GM19043 (cell line): ENCODE measurements at regions not wholly inside any gene's neighbourhood (a gene's known extent, or its start where the extent isn't known, plus 50 kb on each side); places are given as distances from the start of the nearest gene placed in this dataset.
"Not testable (repeated sequence)": the region's sequence is repeated elsewhere in the genome, so short reads cannot be mapped to it uniquely, and the experiment has no call there.

Experiments used
- ATAC-seq: cut with Tn5 transposase; IDR thresholded peaks from one replicate; pipeline ENCODE4 v1.9.1; 2021; ENCODE audit warnings: low read depth; ENCODE audit not compliant: unreplicated experiment

GRCh38 chr1:118479351-118479750 is 294.3 kb upstream of the SPAG17 start:
- no peak for ATAC-seq

GRCh38 chr1:118473825-118474224 is 288.8 kb upstream of the SPAG17 start:
- ATAC-seq, result no peak

GRCh38 chr1:118464460-118464859 is 279.4 kb upstream of the SPAG17 start:
- ATAC-seq, result not testable (repeated sequence)

- no peak for ATAC-seq
Observed at GRCh38 chr1:118461154-118461553, 276.1 kb upstream of the SPAG17 start.

GRCh38 chr1:118459871-118460270 is 274.8 kb upstream of the SPAG17 start:
- ATAC-seq, result no peak

GRCh38 chr1:118453856-118454255 is 268.8 kb upstream of the SPAG17 start:
- ATAC-seq, result not testable (repeated sequence)

- no peak for ATAC-seq
Observed at GRCh38 chr1:118445156-118445555, 260.1 kb upstream of the SPAG17 start.

GRCh38 chr1:118442214-118442613 is 257.2 kb upstream of the SPAG17 start:
- ATAC-seq, result no peak

GRCh38 chr1:118437664-118438063 is 252.6 kb upstream of the SPAG17 start:
- no peak for ATAC-seq

GRCh38 chr1:118429856-118430255 is 244.8 kb upstream of the SPAG17 start:
- ATAC-seq, result no peak

GRCh38 chr1:118421868-118422350 is 236.9 kb upstream of the SPAG17 start:
- no peak for ATAC-seq

- no peak for ATAC-seq
Observed at GRCh38 chr1:118404024-118404423, 219.0 kb upstream of the SPAG17 start.

GRCh38 chr1:118397496-118397859 is 212.4 kb upstream of the SPAG17 start:
- no peak for ATAC-seq

GRCh38 chr1:118396829-118397495 is 211.9 kb upstream of the SPAG17 start:
- ATAC-seq, result no peak

GRCh38 chr1:118396279-118396678 is 211.3 kb upstream of the SPAG17 start:
- ATAC-seq, result no peak

- ATAC-seq, result no peak
Observed at GRCh38 chr1:118395430-118395991, 210.5 kb upstream of the SPAG17 start.

GRCh38 chr1:118390955-118391354 is 205.9 kb upstream of the SPAG17 start:
- ATAC-seq, result no peak

- ATAC-seq, result no peak
Observed at GRCh38 chr1:118388301-118388959, 203.4 kb upstream of the SPAG17 start.

- ATAC-seq, result no peak
Observed at GRCh38 chr1:118381197-118381869, 196.3 kb upstream of the SPAG17 start.

GRCh38 chr1:118377183-118377582 is 192.2 kb upstream of the SPAG17 start:
- not testable (repeated sequence) for ATAC-seq

GRCh38 chr1:118371612-118372011 is 186.6 kb upstream of the SPAG17 start:
- no peak for ATAC-seq
